ENCODE measurements at regions not wholly inside any gene's neighbourhood (a gene's known extent, or its start where the extent isn't known, plus 50 kb on each side); places are given as distances from the start of the nearest gene placed in this dataset.

DNA sequence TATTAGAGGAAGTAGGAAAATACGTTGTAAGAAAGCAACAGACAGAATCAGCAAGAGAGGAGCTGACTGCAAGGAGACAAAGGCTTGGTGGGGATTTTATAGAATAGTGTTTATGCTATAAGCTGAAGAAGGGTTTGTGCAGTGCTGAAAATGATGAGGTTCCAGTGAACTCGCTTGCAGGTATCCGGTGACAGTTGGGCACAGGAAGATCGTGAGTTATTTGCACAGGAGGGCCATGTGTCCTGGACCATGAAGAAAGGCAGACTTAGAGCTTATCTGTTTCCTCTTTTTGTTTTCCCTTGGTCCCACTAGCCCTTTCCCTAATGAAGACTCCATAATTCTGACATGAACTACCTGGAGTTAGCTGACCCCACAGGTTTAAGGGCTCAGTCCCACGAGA lies 61.4 kb downstream of the NXNL2 start:
- TF ChIP-seq CTCF (IDR thresholded peaks at IDR 0.05), result no peak
- TF ChIP-seq EP300 (IDR thresholded peaks at IDR 0.05), result no peak
- TF ChIP-seq POLR2A (IDR thresholded peaks at IDR 0.05), result no peak
- no peak for TF ChIP-seq POLR2AphosphoS5 (IDR thresholded peaks at IDR 0.05)

All from suprapubic skin (tissue), 4 donors.